GM06990 (cell line): ENCODE measurements at regions not wholly inside any gene's neighbourhood (a gene's known extent, or its start where the extent isn't known, plus 50 kb on each side); places are given as distances from the start of the nearest gene placed in this dataset.

Experiments used
- DNase-seq: peaks from one replicate; pipeline ENCODE4 v3.0.0-alpha.2; 2011; ENCODE audit not compliant: insufficient read length; ENCODE audit errors: extremely low read depth
- H3K27me3 ChIP-seq: replicated peaks from 2 replicates; pipeline ENCODE4 v1.6.0; 2011; ENCODE audit warnings: low read length; ENCODE audit not compliant: control insufficient read depth, insufficient read depth
- H3K36me3 ChIP-seq: 2 replicates; pipeline ENCODE4 v1.5.1; 2011; ENCODE audit warnings: low read length; ENCODE audit not compliant: control insufficient read depth, insufficient read depth
- H3K4me3 ChIP-seq: replicated peaks from 2 replicates; pipeline ENCODE4 v1.5.1; 2011; ENCODE audit warnings: low read depth, mild to moderate bottlenecking, control low read depth, low read length
- TF ChIP-seq, protein P1 (sequence below): IDR thresholded peaks from 2 replicates; pipeline ENCODE4 v1.5.1; 2011; ENCODE audit warnings: low read length, control low read depth, mild to moderate bottlenecking, inconsistent platforms; ENCODE audit not compliant: insufficient read depth, poor library complexity, severe bottlenecking

GRCh38 chr10:44242826-44243225, 142.1 kb downstream of the CXCL12 start:
- Histone ChIP-seq H3K36me3 (no peaks in the 10 kb centered on the region), H3K27me3 (no peaks in the 10 kb centered on the region), H3K4me3 (no peak overlapping the region)
- TF ChIP-seq, protein P1, sequence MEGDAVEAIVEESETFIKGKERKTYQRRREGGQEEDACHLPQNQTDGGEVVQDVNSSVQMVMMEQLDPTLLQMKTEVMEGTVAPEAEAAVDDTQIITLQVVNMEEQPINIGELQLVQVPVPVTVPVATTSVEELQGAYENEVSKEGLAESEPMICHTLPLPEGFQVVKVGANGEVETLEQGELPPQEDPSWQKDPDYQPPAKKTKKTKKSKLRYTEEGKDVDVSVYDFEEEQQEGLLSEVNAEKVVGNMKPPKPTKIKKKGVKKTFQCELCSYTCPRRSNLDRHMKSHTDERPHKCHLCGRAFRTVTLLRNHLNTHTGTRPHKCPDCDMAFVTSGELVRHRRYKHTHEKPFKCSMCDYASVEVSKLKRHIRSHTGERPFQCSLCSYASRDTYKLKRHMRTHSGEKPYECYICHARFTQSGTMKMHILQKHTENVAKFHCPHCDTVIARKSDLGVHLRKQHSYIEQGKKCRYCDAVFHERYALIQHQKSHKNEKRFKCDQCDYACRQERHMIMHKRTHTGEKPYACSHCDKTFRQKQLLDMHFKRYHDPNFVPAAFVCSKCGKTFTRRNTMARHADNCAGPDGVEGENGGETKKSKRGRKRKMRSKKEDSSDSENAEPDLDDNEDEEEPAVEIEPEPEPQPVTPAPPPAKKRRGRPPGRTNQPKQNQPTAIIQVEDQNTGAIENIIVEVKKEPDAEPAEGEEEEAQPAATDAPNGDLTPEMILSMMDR: no peak
- DNase-seq: no peak

DNA sequence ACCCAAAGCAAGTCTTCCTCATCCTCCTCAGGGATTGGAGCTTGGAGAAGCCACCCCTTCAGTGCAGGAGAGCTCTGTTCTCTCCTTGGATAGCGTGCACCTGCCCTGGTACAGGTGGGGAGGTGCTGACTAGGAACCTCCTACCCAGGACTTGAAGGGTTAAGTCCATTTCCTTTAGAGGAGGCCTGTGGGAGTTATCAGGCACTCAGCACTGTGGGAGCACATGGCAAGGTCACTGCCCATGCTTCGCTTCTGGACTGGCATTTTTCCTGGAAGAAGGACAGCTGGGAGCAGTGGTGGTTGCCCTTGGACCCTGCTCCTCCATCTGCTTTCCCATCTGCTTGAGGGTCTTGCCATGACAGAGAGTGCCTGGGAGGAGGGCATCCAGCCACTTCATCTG, 142.8 kb downstream of the CXCL12 start:
- no peak for DNase-seq
- H3K27me3 ChIP-seq: no peaks in the 10 kb centered on the region
- TF ChIP-seq, protein P1: no peak
- H3K36me3 ChIP-seq: no peaks in the 10 kb centered on the region
- no peak overlapping the region for H3K4me3 ChIP-seq

DNA sequence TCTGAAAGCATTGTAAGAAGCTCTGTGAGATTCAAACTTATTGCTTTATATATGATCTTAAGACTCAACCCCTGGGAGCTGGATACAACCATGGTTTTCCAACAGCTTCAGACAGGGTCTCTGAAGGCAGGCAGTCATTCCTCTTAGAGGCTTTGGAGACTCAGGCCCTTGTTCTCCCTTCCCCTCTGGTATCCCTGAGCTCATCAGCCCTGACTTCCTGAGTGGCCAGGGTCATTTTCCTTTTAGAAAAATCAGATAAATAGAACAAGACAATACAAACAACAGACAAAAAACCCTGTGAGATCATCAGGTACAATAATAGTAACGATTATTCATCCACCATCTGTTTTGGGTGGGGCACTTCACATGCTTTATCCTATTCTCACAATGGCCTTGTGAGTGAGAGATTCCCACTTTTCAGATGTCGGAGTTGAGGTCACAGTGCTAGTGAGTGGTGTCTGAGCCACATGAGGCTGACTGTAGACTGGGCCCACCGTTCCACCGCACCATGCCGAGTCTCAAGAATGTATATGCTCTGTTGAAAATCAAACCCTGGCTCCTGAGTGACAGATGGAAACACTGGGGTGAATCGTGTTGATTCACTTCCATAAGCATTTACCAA, 144.2 kb downstream of the CXCL12 start:
- Histone ChIP-seq H3K36me3 (no peaks in the 10 kb centered on the region), H3K27me3 (no peaks in the 10 kb centered on the region), H3K4me3 (no peak overlapping the region)
- no peak for DNase-seq
- TF ChIP-seq, protein P1: no peak

DNA sequence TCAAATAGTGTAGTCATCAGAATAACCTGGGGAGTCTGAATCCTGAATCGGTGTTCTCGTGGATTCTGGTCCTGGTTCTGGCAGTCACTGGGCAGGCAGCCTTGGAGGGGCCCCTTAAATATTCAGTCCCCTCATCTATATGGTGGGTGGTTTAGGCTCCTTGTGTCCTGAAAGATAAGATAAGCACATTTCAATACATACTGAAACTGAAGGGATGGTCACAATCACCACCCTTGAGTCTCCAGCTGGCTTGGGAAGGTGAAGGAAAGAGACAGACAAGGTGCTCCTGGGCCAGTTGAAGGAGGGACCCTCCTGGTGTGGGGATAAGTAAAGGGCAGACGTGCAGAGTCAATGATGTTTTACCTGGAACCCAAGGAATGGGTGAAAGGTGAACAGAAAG, 146.7 kb downstream of the CXCL12 start:
- TF ChIP-seq, protein P1: no peak
- no peak for DNase-seq
- H3K36me3 ChIP-seq: no peaks in the 10 kb centered on the region
- H3K4me3 ChIP-seq: no peak overlapping the region
- H3K27me3 ChIP-seq: no peaks in the 10 kb centered on the region

DNA sequence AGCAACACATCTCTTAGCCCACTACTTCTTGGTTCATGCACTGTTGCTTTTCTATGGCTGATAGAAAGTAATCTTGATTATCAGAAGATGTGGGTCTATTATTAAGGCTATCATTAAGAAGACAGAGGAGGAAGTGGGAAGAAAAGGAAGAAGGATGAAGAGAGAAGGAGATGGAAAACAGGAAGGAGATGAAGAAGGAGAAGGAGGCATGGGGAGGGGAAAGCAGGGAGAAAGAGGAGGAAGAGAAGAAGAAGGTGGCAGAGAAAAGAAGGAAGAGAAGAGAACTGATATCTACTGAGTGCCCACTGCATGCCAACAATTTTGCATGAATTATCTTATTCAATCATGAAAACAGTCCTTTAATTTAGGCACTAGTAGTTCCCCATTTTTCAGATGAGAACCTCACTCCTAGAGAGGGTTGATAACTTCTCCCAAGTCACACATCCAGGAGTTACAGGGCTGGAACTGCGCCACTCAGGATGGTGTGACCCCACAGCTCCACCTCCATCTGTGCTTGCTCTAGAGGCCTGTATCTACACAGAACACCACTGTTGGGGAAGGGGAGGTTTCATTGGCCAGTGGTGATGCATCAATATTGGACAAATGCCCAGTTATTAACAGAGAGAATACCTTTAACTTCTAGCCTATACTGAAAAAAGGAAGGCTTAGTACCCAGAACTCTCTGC, 147.4 kb downstream of the CXCL12 start:
- H3K27me3 ChIP-seq: no peaks in the 10 kb centered on the region
- no peak overlapping the region for H3K4me3 ChIP-seq
- no peaks in the 10 kb centered on the region for H3K36me3 ChIP-seq
- DNase-seq: no peak
- TF ChIP-seq, protein P1: no peak
